ENCODE measurements at regions not wholly inside any gene's neighbourhood (a gene's known extent, or its start where the extent isn't known, plus 50 kb on each side); places are given as distances from the start of the nearest gene placed in this dataset.

DNA sequence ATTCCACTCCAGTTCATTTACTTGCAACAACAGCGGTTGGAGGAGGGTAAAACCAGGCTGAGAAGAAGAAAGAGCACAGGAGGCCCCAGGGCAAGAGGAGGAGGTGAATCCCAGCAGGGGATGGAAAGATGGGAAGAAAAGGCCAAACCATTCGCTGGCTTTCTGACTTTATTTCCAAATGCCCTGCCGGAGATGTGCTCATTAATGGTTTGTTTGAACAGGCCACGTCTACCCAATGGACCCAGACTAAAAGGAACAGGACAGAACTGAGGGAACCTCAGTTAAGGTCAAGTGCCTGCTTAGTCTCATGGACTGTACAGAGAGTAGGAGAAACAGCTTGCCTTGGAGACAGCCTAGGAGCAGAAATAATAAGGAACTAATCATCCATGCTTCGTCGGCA lies 121.6 kb upstream of the NDUFV2 start (continued):
- TF ChIP-seq, protein P1, sequence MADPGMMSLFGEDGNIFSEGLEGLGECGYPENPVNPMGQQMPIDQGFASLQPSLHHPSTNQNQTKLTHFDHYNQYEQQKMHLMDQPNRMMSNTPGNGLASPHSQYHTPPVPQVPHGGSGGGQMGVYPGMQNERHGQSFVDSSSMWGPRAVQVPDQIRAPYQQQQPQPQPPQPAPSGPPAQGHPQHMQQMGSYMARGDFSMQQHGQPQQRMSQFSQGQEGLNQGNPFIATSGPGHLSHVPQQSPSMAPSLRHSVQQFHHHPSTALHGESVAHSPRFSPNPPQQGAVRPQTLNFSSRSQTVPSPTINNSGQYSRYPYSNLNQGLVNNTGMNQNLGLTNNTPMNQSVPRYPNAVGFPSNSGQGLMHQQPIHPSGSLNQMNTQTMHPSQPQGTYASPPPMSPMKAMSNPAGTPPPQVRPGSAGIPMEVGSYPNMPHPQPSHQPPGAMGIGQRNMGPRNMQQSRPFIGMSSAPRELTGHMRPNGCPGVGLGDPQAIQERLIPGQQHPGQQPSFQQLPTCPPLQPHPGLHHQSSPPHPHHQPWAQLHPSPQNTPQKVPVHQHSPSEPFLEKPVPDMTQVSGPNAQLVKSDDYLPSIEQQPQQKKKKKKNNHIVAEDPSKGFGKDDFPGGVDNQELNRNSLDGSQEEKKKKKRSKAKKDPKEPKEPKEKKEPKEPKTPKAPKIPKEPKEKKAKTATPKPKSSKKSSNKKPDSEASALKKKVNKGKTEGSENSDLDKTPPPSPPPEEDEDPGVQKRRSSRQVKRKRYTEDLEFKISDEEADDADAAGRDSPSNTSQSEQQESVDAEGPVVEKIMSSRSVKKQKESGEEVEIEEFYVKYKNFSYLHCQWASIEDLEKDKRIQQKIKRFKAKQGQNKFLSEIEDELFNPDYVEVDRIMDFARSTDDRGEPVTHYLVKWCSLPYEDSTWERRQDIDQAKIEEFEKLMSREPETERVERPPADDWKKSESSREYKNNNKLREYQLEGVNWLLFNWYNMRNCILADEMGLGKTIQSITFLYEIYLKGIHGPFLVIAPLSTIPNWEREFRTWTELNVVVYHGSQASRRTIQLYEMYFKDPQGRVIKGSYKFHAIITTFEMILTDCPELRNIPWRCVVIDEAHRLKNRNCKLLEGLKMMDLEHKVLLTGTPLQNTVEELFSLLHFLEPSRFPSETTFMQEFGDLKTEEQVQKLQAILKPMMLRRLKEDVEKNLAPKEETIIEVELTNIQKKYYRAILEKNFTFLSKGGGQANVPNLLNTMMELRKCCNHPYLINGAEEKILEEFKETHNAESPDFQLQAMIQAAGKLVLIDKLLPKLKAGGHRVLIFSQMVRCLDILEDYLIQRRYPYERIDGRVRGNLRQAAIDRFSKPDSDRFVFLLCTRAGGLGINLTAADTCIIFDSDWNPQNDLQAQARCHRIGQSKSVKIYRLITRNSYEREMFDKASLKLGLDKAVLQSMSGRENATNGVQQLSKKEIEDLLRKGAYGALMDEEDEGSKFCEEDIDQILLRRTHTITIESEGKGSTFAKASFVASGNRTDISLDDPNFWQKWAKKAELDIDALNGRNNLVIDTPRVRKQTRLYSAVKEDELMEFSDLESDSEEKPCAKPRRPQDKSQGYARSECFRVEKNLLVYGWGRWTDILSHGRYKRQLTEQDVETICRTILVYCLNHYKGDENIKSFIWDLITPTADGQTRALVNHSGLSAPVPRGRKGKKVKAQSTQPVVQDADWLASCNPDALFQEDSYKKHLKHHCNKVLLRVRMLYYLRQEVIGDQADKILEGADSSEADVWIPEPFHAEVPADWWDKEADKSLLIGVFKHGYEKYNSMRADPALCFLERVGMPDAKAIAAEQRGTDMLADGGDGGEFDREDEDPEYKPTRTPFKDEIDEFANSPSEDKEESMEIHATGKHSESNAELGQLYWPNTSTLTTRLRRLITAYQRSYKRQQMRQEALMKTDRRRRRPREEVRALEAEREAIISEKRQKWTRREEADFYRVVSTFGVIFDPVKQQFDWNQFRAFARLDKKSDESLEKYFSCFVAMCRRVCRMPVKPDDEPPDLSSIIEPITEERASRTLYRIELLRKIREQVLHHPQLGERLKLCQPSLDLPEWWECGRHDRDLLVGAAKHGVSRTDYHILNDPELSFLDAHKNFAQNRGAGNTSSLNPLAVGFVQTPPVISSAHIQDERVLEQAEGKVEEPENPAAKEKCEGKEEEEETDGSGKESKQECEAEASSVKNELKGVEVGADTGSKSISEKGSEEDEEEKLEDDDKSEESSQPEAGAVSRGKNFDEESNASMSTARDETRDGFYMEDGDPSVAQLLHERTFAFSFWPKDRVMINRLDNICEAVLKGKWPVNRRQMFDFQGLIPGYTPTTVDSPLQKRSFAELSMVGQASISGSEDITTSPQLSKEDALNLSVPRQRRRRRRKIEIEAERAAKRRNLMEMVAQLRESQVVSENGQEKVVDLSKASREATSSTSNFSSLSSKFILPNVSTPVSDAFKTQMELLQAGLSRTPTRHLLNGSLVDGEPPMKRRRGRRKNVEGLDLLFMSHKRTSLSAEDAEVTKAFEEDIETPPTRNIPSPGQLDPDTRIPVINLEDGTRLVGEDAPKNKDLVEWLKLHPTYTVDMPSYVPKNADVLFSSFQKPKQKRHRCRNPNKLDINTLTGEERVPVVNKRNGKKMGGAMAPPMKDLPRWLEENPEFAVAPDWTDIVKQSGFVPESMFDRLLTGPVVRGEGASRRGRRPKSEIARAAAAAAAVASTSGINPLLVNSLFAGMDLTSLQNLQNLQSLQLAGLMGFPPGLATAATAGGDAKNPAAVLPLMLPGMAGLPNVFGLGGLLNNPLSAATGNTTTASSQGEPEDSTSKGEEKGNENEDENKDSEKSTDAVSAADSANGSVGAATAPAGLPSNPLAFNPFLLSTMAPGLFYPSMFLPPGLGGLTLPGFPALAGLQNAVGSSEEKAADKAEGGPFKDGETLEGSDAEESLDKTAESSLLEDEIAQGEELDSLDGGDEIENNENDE (IDR thresholded peaks at IDR 0.05; ENCODE audit: insufficient replicate concordance, low read length), result no peak
- TF ChIP-seq, protein P2, sequence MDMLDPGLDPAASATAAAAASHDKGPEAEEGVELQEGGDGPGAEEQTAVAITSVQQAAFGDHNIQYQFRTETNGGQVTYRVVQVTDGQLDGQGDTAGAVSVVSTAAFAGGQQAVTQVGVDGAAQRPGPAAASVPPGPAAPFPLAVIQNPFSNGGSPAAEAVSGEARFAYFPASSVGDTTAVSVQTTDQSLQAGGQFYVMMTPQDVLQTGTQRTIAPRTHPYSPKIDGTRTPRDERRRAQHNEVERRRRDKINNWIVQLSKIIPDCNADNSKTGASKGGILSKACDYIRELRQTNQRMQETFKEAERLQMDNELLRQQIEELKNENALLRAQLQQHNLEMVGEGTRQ (IDR thresholded peaks at IDR 0.05; ENCODE audit: low read length), result no peak
- TF ChIP-seq CHD2 (IDR thresholded peaks at IDR 0.05; ENCODE audit: low read length), result no peak
- no peak for TF ChIP-seq HDAC2 (IDR thresholded peaks at IDR 0.05; ENCODE audit: borderline replicate concordance in 1 of 2, low read depth in 2 of 2, low read length in 2 of 2)
- TF ChIP-seq, protein P3, sequence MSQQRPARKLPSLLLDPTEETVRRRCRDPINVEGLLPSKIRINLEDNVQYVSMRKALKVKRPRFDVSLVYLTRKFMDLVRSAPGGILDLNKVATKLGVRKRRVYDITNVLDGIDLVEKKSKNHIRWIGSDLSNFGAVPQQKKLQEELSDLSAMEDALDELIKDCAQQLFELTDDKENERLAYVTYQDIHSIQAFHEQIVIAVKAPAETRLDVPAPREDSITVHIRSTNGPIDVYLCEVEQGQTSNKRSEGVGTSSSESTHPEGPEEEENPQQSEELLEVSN (IDR thresholded peaks at IDR 0.05), result no peak
- no peak for TF ChIP-seq JUND (IDR thresholded peaks at IDR 0.05; ENCODE audit: low read length)
- no peak for TF ChIP-seq RBBP5 (IDR thresholded peaks at IDR 0.05; ENCODE audit: borderline replicate concordance, low read depth, low read length)
- no peak for TF ChIP-seq NANOG (IDR thresholded peaks at IDR 0.05; ENCODE audit: insufficient read depth, low read depth, low read length, poor library complexity, severe bottlenecking)
- TF ChIP-seq KDM1A (IDR thresholded peaks at IDR 0.05; ENCODE audit: borderline replicate concordance, low read length), result no peak
- TF ChIP-seq PHF8 (conservative IDR thresholded peaks at IDR 0.05; ENCODE audit: low read depth, low read length), result no peak

Data from H1 (cell line).